Stomach (tissue), 8 donors: ENCODE measurements at regions not wholly inside any gene's neighbourhood (a gene's known extent, or its start where the extent isn't known, plus 50 kb on each side); places are given as distances from the start of the nearest gene placed in this dataset.

Experiments
- DNase-seq, 2 donors: peaks; one replicate each; pipeline versions ENCODE4 v3.0.0 to v3.0.0-alpha.2; 2013 to 2019
- H3K27ac ChIP-seq, 5 donors: fragments of 200-600 bp in 4 of 5; sonication (generic) in 4 of 5; one replicate each; pipeline ENCODE4 v1.5.1; 2013 to 2019; ENCODE audit warnings: mild to moderate bottlenecking in 1 of 5, moderate library complexity in 1 of 5
- H3K27me3 ChIP-seq, 3 donors: fragments of 200-600 bp; sonication (generic); one replicate each; pipeline ENCODE4 v1.5.1; 2017 to 2019; ENCODE audit warnings: mixed run types in 1 of 3
- H3K36me3 ChIP-seq, 4 donors: fragments of 200-600 bp; sonication (generic); 1 replicate in 3 of 4; 2 replicates in 1 of 4; pipeline ENCODE4 v1.5.1; 2016 to 2019
- H3K4me1 ChIP-seq, 4 donors: fragments of 200-600 bp; sonication (generic); one replicate each; pipeline ENCODE4 v1.5.1; 2016 to 2019
- H3K4me3 ChIP-seq, 4 donors: fragments of 200-600 bp; sonication (generic) in 3 of 4; one replicate each; pipeline ENCODE4 v1.5.1; 2016 to 2019; ENCODE audit warnings: mild to moderate bottlenecking in 1 of 4
- H3K9me3 ChIP-seq, 4 donors: fragments of 200-600 bp; sonication (generic); one replicate each; pipeline ENCODE4 v1.5.1; 2016 to 2019
- CTCF ChIP-seq, 7 experiments: fragments of 450-650 bp in 4 of 7; fragments of 200-600 bp in 3 of 7; sonication (generic) in 3 of 7; IDR thresholded peaks; one replicate each; pipeline ENCODE4 v1.5.1; 2016 to 2019; ENCODE audit warnings: antibody characterized with exemption in 7 of 7, control low read depth in 2 of 7, mild to moderate bottlenecking in 1 of 7
- EP300 ChIP-seq: sonication (generic); formaldehyde crosslinking; IDR thresholded peaks from one replicate; pipeline ENCODE4 v1.6.1; 2017; ENCODE audit warnings: antibody characterized with exemption
- POLR2A ChIP-seq, 4 donors: fragments of 450-650 bp; IDR thresholded peaks; one replicate each; pipeline ENCODE4 v1.6.1; 2016; ENCODE audit warnings: antibody characterized with exemption in 4 of 4, control low read depth in 2 of 4, mild to moderate bottlenecking in 1 of 4, moderate library complexity in 1 of 4
- POLR2AphosphoS5 ChIP-seq, 3 donors: sonication (generic); formaldehyde crosslinking; IDR thresholded peaks; one replicate each; pipeline ENCODE4 v1.6.1; 2016; ENCODE audit warnings: antibody characterized with exemption in 3 of 3
- WGBS, 5 donors: extraction: QIAGEN DNeasy Blood & Tissue Kit in 3 of 5; methylation state at CpG; one replicate each; pipeline versions ENCODE4 v1.1.5 to v1.1.7; 2013 to 2018; 5-methylcytosine and 5-hydroxymethylcytosine counted together
- intact Hi-C: fragments of 100-400 bp; cut with DNase I; formaldehyde crosslinking; loops from one replicate; pipeline ENCODE4 v1.15.1; 2023; ENCODE audit warnings: low total_unique reads
- donor health status: healthy with polysubstance abuse.
- donor health status: Bipolar disorder and iron deficiency.
- donor health status: healthy.

- no peak overlapping the region for H3K4me3 ChIP-seq
- H3K27ac ChIP-seq = no peak overlapping the region
- WGBS, 5 donors = 41 to 73% (median 65%) methylated on average over 1 of the region's 1 CpG
- H3K9me3 ChIP-seq = no peaks in the 10 kb centered on the region
- intact Hi-C loops = no loop called here
- DNase-seq = no peak
- no peak for TF ChIP-seq EP300
- no peak for TF ChIP-seq CTCF (IDR thresholded peaks at IDR 0.05)
- no peak for TF ChIP-seq POLR2AphosphoS5 (IDR thresholded peaks at IDR 0.05)
- TF ChIP-seq POLR2A (IDR thresholded peaks at IDR 0.05) = no peak
- no peaks in the 10 kb centered on the region for H3K4me1 ChIP-seq
- no peaks in the 10 kb centered on the region for H3K36me3 ChIP-seq
- peaks cover 0 to 28% (median 0%) of the 10 kb centered on the region in 3 donors for H3K27me3 ChIP-seq
Observed at GRCh38 chr1:181392613-181393220, 90.6 kb upstream of the CACNA1E start.

- no peak overlapping the region for H3K27ac ChIP-seq
- intact Hi-C loops = no loop called here
- DNase-seq = no peak
- no peaks in the 10 kb centered on the region for H3K4me1 ChIP-seq
- TF ChIP-seq POLR2A (IDR thresholded peaks at IDR 0.05) = no peak
- TF ChIP-seq EP300 = no peak
- TF ChIP-seq CTCF (IDR thresholded peaks at IDR 0.05) = no peak
- TF ChIP-seq POLR2AphosphoS5 (IDR thresholded peaks at IDR 0.05) = no peak
- 91 to 95% (median 91%) methylated on average over 2 of the region's 2 CpGs for WGBS, 5 donors
- H3K4me3 ChIP-seq = no peak overlapping the region
- peaks cover 0 to 22% (median 0%) of the 10 kb centered on the region in 3 donors for H3K27me3 ChIP-seq
- no peaks in the 10 kb centered on the region for H3K9me3 ChIP-seq
- no peaks in the 10 kb centered on the region for H3K36me3 ChIP-seq
Observed at GRCh38 chr1:181394766-181395165, 88.6 kb upstream of the CACNA1E start.

- no peak overlapping the region for H3K4me3 ChIP-seq
- no peak for TF ChIP-seq POLR2A (IDR thresholded peaks at IDR 0.05)
- no peak for TF ChIP-seq CTCF (IDR thresholded peaks at IDR 0.05)
- no peak for TF ChIP-seq POLR2AphosphoS5 (IDR thresholded peaks at IDR 0.05)
- no peak for TF ChIP-seq EP300
Observed at GRCh38 chr1:181396171-181396670, 87.1 kb upstream of the CACNA1E start.

GRCh38 chr1:181396811-181397210 is 86.5 kb upstream of the CACNA1E start:
- H3K27ac ChIP-seq = no peak overlapping the region
- DNase-seq = no peak
- H3K27me3 ChIP-seq = peaks cover 0 to 13% (median 0%) of the 10 kb centered on the region in 3 donors
- intact Hi-C loops = no loop called here
- no peak for TF ChIP-seq POLR2AphosphoS5 (IDR thresholded peaks at IDR 0.05)
- no peak overlapping the region for H3K4me3 ChIP-seq
- H3K36me3 ChIP-seq = no peaks in the 10 kb centered on the region
- no peaks in the 10 kb centered on the region for H3K9me3 ChIP-seq
- no peaks in the 10 kb centered on the region for H3K4me1 ChIP-seq
- WGBS, 5 donors = 82 to 100% (median 96%) methylated on average over 1 of the region's 1 CpG

More at GRCh38 chr1:181396171-181396670, 87.1 kb upstream of the CACNA1E start:
- DNase-seq = peak in 1 of 2 donors; percentile 16
- WGBS, 5 donors = 47 to 68% (median 60%) methylated on average over 5 of the region's 5 CpGs
- no peak overlapping the region for H3K27ac ChIP-seq
- H3K36me3 ChIP-seq = no peaks in the 10 kb centered on the region
- H3K4me1 ChIP-seq = no peaks in the 10 kb centered on the region
- H3K27me3 ChIP-seq = peaks cover 0 to 17% (median 0%) of the 10 kb centered on the region in 3 donors
- intact Hi-C loops = no loop called here
- no peaks in the 10 kb centered on the region for H3K9me3 ChIP-seq

GRCh38 chr1:181397845-181398244 is 85.5 kb upstream of the CACNA1E start:
- intact Hi-C loops = no loop called here
- H3K27me3 ChIP-seq = peaks cover 0 to 17% (median 0%) of the 10 kb centered on the region in 3 donors
- TF ChIP-seq POLR2AphosphoS5 (IDR thresholded peaks at IDR 0.05) (no peak), EP300 (no peak), CTCF (IDR thresholded peaks at IDR 0.05) (no peak), POLR2A (IDR thresholded peaks at IDR 0.05) (no peak)
- no peak overlapping the region for H3K4me3 ChIP-seq
- peak in 1 of 2 donors; percentile 31 for DNase-seq
- H3K36me3 ChIP-seq = no peaks in the 10 kb centered on the region
- H3K4me1 ChIP-seq = no peaks in the 10 kb centered on the region
- no peak overlapping the region for H3K27ac ChIP-seq
- WGBS, 5 donors = 53 to 66% (median 63%) methylated on average over 3 of the region's 3 CpGs
- no peaks in the 10 kb centered on the region for H3K9me3 ChIP-seq
